ENCODE measurements at regions not wholly inside any gene's neighbourhood (a gene's known extent, or its start where the extent isn't known, plus 50 kb on each side); places are given as distances from the start of the nearest gene placed in this dataset.

- Histone ChIP-seq H3K36me3 (ENCODE audit: insufficient read depth, low read length) (no peaks in the 10 kb centered on the region), H3K4me1 (ENCODE audit: insufficient read depth, low read length) (no peaks in the 10 kb centered on the region), H3K4me2 (ENCODE audit: insufficient read depth, low read length) (no peak overlapping the region), H3K27me3 (ENCODE audit: insufficient read depth, low read length) (no peaks in the 10 kb centered on the region), H3K27ac (ENCODE audit: low read depth, low read length) (no peak overlapping the region), H3K4me3 (ENCODE audit: insufficient read depth, low read length) (no peak overlapping the region), H3K79me2 (ENCODE audit: insufficient read depth, low read length) (no peaks in the 10 kb centered on the region), H3K9me3 (ENCODE audit: low read depth, low read length) (no peaks in the 10 kb centered on the region), H4K20me1 (ENCODE audit: insufficient read depth, low read length) (no peaks in the 10 kb centered on the region), H2AFZ (ENCODE audit: low read length) (no peak overlapping the region)
- no peak for TF ChIP-seq CTCF (IDR thresholded peaks at IDR 0.05; ENCODE audit: extremely low read depth, low read depth, low read length)
- no peak for DNase-seq (ENCODE audit: insufficient read length, low spot score, missing footprints)
Measured at GRCh38 chr4:177860171-177860570, 417.9 kb upstream of the AGA start.

- no peak overlapping the region for H3K27ac ChIP-seq (ENCODE audit: low read depth, low read length)
- no peaks in the 10 kb centered on the region for H3K4me1 ChIP-seq (ENCODE audit: insufficient read depth, low read length)
- H3K4me2 ChIP-seq (ENCODE audit: insufficient read depth, low read length) = no peak overlapping the region
- DNase-seq (ENCODE audit: insufficient read length, low spot score, missing footprints) = no peak
- no peaks in the 10 kb centered on the region for H3K9me3 ChIP-seq (ENCODE audit: low read depth, low read length)
- no peaks in the 10 kb centered on the region for H3K79me2 ChIP-seq (ENCODE audit: insufficient read depth, low read length)
- no peak overlapping the region for H2AFZ ChIP-seq (ENCODE audit: low read length)
- H3K4me3 ChIP-seq (ENCODE audit: insufficient read depth, low read length) = no peak overlapping the region
- H3K27me3 ChIP-seq (ENCODE audit: insufficient read depth, low read length) = no peaks in the 10 kb centered on the region
- H4K20me1 ChIP-seq (ENCODE audit: insufficient read depth, low read length) = no peaks in the 10 kb centered on the region
- H3K36me3 ChIP-seq (ENCODE audit: insufficient read depth, low read length) = no peaks in the 10 kb centered on the region
- TF ChIP-seq CTCF (IDR thresholded peaks at IDR 0.05; ENCODE audit: extremely low read depth, low read depth, low read length) = no peak
Measured at GRCh38 chr4:177861551-177862094, 419.4 kb upstream of the AGA start.

GRCh38 chr4:177862541-177863176 is 420.4 kb upstream of the AGA start:
- Histone ChIP-seq H3K27ac (ENCODE audit: low read depth, low read length) (no peak overlapping the region), H3K79me2 (ENCODE audit: insufficient read depth, low read length) (no peaks in the 10 kb centered on the region), H3K36me3 (ENCODE audit: insufficient read depth, low read length) (no peaks in the 10 kb centered on the region), H3K4me2 (ENCODE audit: insufficient read depth, low read length) (no peak overlapping the region), H3K9me3 (ENCODE audit: low read depth, low read length) (no peaks in the 10 kb centered on the region), H4K20me1 (ENCODE audit: insufficient read depth, low read length) (no peaks in the 10 kb centered on the region), H2AFZ (ENCODE audit: low read length) (no peak overlapping the region), H3K27me3 (ENCODE audit: insufficient read depth, low read length) (no peaks in the 10 kb centered on the region), H3K4me3 (ENCODE audit: insufficient read depth, low read length) (no peak overlapping the region), H3K4me1 (ENCODE audit: insufficient read depth, low read length) (no peaks in the 10 kb centered on the region)
- TF ChIP-seq CTCF (IDR thresholded peaks at IDR 0.05; ENCODE audit: extremely low read depth, low read depth, low read length) = no peak
- no peak for DNase-seq (ENCODE audit: insufficient read length, low spot score, missing footprints)

- no peak for TF ChIP-seq CTCF (IDR thresholded peaks at IDR 0.05; ENCODE audit: extremely low read depth, low read depth, low read length)
- H4K20me1 ChIP-seq (ENCODE audit: insufficient read depth, low read length) = no peaks in the 10 kb centered on the region
- H3K4me2 ChIP-seq (ENCODE audit: insufficient read depth, low read length) = no peak overlapping the region
- H3K79me2 ChIP-seq (ENCODE audit: insufficient read depth, low read length) = no peaks in the 10 kb centered on the region
- no peaks in the 10 kb centered on the region for H3K27me3 ChIP-seq (ENCODE audit: insufficient read depth, low read length)
- no peak overlapping the region for H3K27ac ChIP-seq (ENCODE audit: low read depth, low read length)
- no peak for DNase-seq (ENCODE audit: insufficient read length, low spot score, missing footprints)
- H3K36me3 ChIP-seq (ENCODE audit: insufficient read depth, low read length) = no peaks in the 10 kb centered on the region
- no peak overlapping the region for H3K4me3 ChIP-seq (ENCODE audit: insufficient read depth, low read length)
- H3K4me1 ChIP-seq (ENCODE audit: insufficient read depth, low read length) = no peaks in the 10 kb centered on the region
- H3K9me3 ChIP-seq (ENCODE audit: low read depth, low read length) = no peaks in the 10 kb centered on the region
- H2AFZ ChIP-seq (ENCODE audit: low read length) = no peak overlapping the region
Measured at GRCh38 chr4:177879851-177880250, 437.6 kb upstream of the AGA start.
